ENCODE measurements at regions not wholly inside any gene's neighbourhood (a gene's known extent, or its start where the extent isn't known, plus 50 kb on each side); places are given as distances from the start of the nearest gene placed in this dataset.

DNA sequence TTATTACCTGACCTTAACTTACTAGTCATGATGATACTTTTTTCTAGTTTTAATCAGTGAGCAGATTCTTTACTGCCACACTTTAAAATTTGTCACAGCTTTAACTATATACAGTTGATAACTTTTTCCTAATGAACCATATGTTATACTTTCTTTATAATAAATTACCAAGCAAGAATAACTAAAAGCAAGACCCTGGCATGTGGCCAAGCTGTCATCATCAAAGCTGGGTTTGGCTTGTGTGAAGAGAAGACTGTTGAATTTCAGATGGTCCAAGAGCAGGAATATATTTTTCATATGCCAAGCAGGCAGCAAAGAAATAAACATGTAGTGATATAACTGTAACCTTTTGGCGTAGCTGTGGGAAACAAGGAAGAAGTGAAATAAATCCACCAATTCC is 93.5 kb downstream of the PUS7L start:
- H3K4me3 ChIP-seq (ENCODE audit: control insufficient read depth in 1 of 2, extremely low read depth in 1 of 2, low read length in 1 of 2): no peak overlapping the region
- DNase-seq (no peak), ATAC-seq (replicated peaks in 1 of 4) (no peak)
- H3K4me1 ChIP-seq (ENCODE audit: control insufficient read depth in 1 of 2, extremely low read depth in 1 of 2, insufficient read depth in 2 of 2, low read length in 2 of 2): no peaks in the 10 kb centered on the region
- no peaks in the 10 kb centered on the region for H3K27me3 ChIP-seq (replicated peaks in 1 of 2; ENCODE audit: control insufficient read depth in 2 of 2, extremely low read depth in 1 of 2, insufficient read depth in 2 of 2, low read length in 1 of 2)
- H3K36me3 Mint-ChIP-seq: no peaks in the 10 kb centered on the region
- peaks cover 7 to 13% of the 10 kb centered on the region in 2 donors for H3K27me3 Mint-ChIP-seq
- H3K36me3 ChIP-seq (ENCODE audit: control insufficient read depth in 2 of 2, extremely low read depth in 1 of 2, insufficient read depth in 1 of 2, low read length in 1 of 2): no peaks in the 10 kb centered on the region
- CTCF ChIA-PET: no interaction called here
- H3K9me3 ChIP-seq: no peaks in the 10 kb centered on the region
- POLR2A ChIA-PET: no interaction called here
- H3K9me3 Mint-ChIP-seq: no peaks in the 10 kb centered on the region
- WGBS (ENCODE audit: insufficient coverage): no CpG with 5 or more reads among the region's 1 CpG
- H3K27ac ChIP-seq (ENCODE audit: low read length): no peak overlapping the region
- no peak overlapping the region for H3K27ac Mint-ChIP-seq
- no peaks in the 10 kb centered on the region for H3K4me1 Mint-ChIP-seq
- H3K4me3 Mint-ChIP-seq: no peak overlapping the region

DNA sequence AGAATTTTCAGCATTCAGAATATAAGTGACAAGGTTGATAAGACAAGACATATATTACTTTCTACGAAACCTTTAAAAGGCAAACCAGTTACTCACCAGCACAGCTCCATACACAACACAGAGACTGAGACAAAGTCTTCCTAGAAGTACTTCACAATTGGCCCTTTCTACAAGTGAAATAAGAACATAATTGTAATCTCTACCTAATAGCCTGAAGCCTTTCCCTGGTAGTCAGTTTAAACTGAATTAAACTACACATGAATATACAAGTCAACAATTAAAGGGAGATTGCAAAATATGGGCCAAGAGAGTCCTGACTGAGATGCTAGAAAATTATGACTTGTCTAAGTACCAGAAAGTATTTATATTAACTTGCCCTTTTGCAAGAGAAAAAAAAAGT is 95.9 kb downstream of the PUS7L start:
- DNase-seq: no peak
- H3K36me3 Mint-ChIP-seq: no peaks in the 10 kb centered on the region
- no peak overlapping the region for H3K27ac Mint-ChIP-seq
- H3K4me3 Mint-ChIP-seq: no peak overlapping the region
- POLR2A ChIA-PET: no interaction called here
- Histone ChIP-seq H3K4me3 (ENCODE audit: control insufficient read depth in 1 of 2, extremely low read depth in 1 of 2, low read length in 1 of 2) (no peak overlapping the region), H3K4me1 (ENCODE audit: control insufficient read depth in 1 of 2, extremely low read depth in 1 of 2, insufficient read depth in 2 of 2, low read length in 2 of 2) (no peaks in the 10 kb centered on the region), H3K27me3 (replicated peaks in 1 of 2; ENCODE audit: control insufficient read depth in 2 of 2, extremely low read depth in 1 of 2, insufficient read depth in 2 of 2, low read length in 1 of 2) (no peaks in the 10 kb centered on the region), H3K27ac (ENCODE audit: low read length) (no peak overlapping the region), H3K9me3 (no peaks in the 10 kb centered on the region), H3K36me3 (ENCODE audit: control insufficient read depth in 2 of 2, extremely low read depth in 1 of 2, insufficient read depth in 1 of 2, low read length in 1 of 2) (no peaks in the 10 kb centered on the region)
- no peaks in the 10 kb centered on the region for H3K9me3 Mint-ChIP-seq
- H3K4me1 Mint-ChIP-seq: no peaks in the 10 kb centered on the region
- ATAC-seq (replicated peaks in 1 of 4): no peak
- H3K27me3 Mint-ChIP-seq: peaks cover 2 to 5% of the 10 kb centered on the region in 2 donors
- WGBS (ENCODE audit: insufficient coverage): no CpG with 5 or more reads among the region's 1 CpG
- CTCF ChIA-PET: no interaction called here

DNA sequence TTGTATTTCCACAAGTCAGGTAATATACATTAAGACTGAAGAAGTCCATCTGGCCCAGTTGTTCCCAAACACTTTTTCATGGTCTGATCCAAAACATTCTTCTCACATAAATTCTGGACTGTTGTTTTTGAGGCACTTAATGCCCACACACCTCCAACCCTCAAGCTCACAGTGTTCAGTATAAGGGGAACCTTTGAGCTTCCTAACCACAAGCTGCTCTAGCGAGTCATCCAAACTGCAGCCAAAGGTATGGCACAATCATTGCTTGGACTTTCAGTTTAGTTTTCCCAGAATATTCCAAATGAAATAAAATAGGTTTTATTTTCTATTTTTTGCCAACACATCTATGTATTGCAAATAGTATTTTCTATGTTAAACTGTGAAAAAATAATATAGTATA is 103.0 kb downstream of the PUS7L start:
- ATAC-seq (replicated peaks in 1 of 4) (no peak), DNase-seq (no peak)
- no peak overlapping the region for H3K4me3 Mint-ChIP-seq
- no peaks in the 10 kb centered on the region for H3K4me1 Mint-ChIP-seq
- Histone ChIP-seq H3K9me3 (no peaks in the 10 kb centered on the region), H3K27ac (ENCODE audit: low read length) (no peak overlapping the region), H3K27me3 (replicated peaks in 1 of 2; ENCODE audit: control insufficient read depth in 2 of 2, extremely low read depth in 1 of 2, insufficient read depth in 2 of 2, low read length in 1 of 2) (no peaks in the 10 kb centered on the region), H3K36me3 (ENCODE audit: control insufficient read depth in 2 of 2, extremely low read depth in 1 of 2, insufficient read depth in 1 of 2, low read length in 1 of 2) (no peaks in the 10 kb centered on the region), H3K4me3 (ENCODE audit: control insufficient read depth in 1 of 2, extremely low read depth in 1 of 2, low read length in 1 of 2) (no peak overlapping the region), H3K4me1 (ENCODE audit: control insufficient read depth in 1 of 2, extremely low read depth in 1 of 2, insufficient read depth in 2 of 2, low read length in 2 of 2) (no peaks in the 10 kb centered on the region)
- ChIA-PET CTCF (no interaction called here), POLR2A (no interaction called here)
- no CpG with 5 or more reads among the region's 1 CpG for WGBS (ENCODE audit: insufficient coverage)
- H3K36me3 Mint-ChIP-seq: no peaks in the 10 kb centered on the region
- peaks cover 2 to 10% of the 10 kb centered on the region in 2 donors for H3K27me3 Mint-ChIP-seq
- no peaks in the 10 kb centered on the region for H3K9me3 Mint-ChIP-seq
- no peak overlapping the region for H3K27ac Mint-ChIP-seq

DNA sequence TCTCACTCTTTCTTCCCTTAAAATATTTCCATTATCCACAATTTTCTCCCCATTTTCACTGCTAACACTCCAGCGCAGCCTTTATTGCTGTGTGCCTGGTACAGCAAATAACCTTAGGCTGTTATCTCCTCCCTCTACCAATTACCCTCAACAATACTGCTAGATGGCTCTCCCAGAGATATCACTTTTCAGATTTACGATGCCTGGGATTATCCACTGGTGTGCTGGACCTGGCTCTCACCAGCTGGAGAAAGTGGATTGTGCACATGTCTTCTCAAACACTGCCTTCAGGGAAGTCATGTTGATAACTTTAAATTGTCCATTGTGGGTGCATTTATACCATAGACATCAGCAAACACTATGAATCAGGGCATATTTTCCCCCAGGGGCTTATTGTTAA is 101.9 kb upstream of the ADAMTS20 start:
- H3K9me3 Mint-ChIP-seq: no peaks in the 10 kb centered on the region
- no peak for ATAC-seq (replicated peaks in 1 of 4)
- 80% methylated on average over 2 of the region's 2 CpGs for WGBS (ENCODE audit: insufficient coverage)

DNA sequence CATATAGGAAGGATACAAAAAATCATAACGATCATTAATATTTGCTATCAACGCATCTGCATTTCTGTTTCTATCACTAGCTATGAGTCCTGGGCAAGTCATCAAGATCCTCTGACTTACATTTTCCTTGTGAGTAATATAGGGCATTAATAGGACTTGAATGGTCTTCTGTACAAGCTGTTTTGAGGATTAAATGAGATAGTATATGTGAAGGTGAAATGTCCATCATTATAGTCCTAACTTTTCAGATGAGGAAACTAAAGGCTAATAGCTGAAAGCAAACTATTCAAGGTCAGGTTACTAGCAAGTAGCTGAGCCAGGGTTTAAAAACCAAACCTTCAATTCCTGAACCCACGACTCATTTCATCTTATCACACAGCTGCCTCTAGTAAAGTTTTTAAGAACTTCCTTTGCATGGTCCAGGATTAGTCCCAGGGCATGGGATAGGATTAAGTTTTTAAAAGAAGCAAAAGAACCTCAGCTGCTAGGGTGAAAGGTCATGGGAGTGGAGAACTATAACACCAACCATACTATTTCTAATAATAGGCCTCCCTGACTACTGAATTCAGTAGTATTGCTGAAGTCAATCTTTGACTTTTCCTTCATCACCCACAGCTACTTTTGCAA is 101.4 kb upstream of the ADAMTS20 start:
- Histone ChIP-seq H3K9me3 (no peaks in the 10 kb centered on the region), H3K4me3 (ENCODE audit: control insufficient read depth in 1 of 2, extremely low read depth in 1 of 2, low read length in 1 of 2) (no peak overlapping the region), H3K27ac (ENCODE audit: low read length) (no peak overlapping the region), H3K36me3 (ENCODE audit: control insufficient read depth in 2 of 2, extremely low read depth in 1 of 2, insufficient read depth in 1 of 2, low read length in 1 of 2) (no peaks in the 10 kb centered on the region), H3K27me3 (replicated peaks in 1 of 2; ENCODE audit: control insufficient read depth in 2 of 2, extremely low read depth in 1 of 2, insufficient read depth in 2 of 2, low read length in 1 of 2) (no peaks in the 10 kb centered on the region), H3K4me1 (ENCODE audit: control insufficient read depth in 1 of 2, extremely low read depth in 1 of 2, insufficient read depth in 2 of 2, low read length in 2 of 2) (no peaks in the 10 kb centered on the region)
- CTCF ChIA-PET: no interaction called here
- ATAC-seq (replicated peaks in 1 of 4) (no peak), DNase-seq (no peak)
- POLR2A ChIA-PET: no interaction called here
- Mint-ChIP-seq H3K4me3 (no peak overlapping the region), H3K27me3 (peaks cover 2 to 20% of the 10 kb centered on the region in 2 donors), H3K36me3 (no peaks in the 10 kb centered on the region), H3K27ac (no peak overlapping the region), H3K4me1 (no peaks in the 10 kb centered on the region), H3K9me3 (no peaks in the 10 kb centered on the region)
- no CpG with 5 or more reads among the region's 3 CpGs for WGBS (ENCODE audit: insufficient coverage)

More for the DNA sequence above, 101.9 kb upstream of the ADAMTS20 start:
- no peak overlapping the region for H3K27ac Mint-ChIP-seq
- no peaks in the 10 kb centered on the region for H3K36me3 ChIP-seq (ENCODE audit: control insufficient read depth in 2 of 2, extremely low read depth in 1 of 2, insufficient read depth in 1 of 2, low read length in 1 of 2)
- ChIA-PET POLR2A (no interaction called here), CTCF (no interaction called here)
- no peaks in the 10 kb centered on the region for H3K4me1 Mint-ChIP-seq
- H3K4me1 ChIP-seq (ENCODE audit: control insufficient read depth in 1 of 2, extremely low read depth in 1 of 2, insufficient read depth in 2 of 2, low read length in 2 of 2): no peaks in the 10 kb centered on the region
- H3K27ac ChIP-seq (ENCODE audit: low read length): no peak overlapping the region
- DNase-seq: no peak
- no peak overlapping the region for H3K4me3 ChIP-seq (ENCODE audit: control insufficient read depth in 1 of 2, extremely low read depth in 1 of 2, low read length in 1 of 2)
- no peaks in the 10 kb centered on the region for H3K9me3 ChIP-seq
- H3K4me3 Mint-ChIP-seq: no peak overlapping the region
- no peaks in the 10 kb centered on the region for H3K27me3 ChIP-seq (replicated peaks in 1 of 2; ENCODE audit: control insufficient read depth in 2 of 2, extremely low read depth in 1 of 2, insufficient read depth in 2 of 2, low read length in 1 of 2)
- peaks cover 2 to 17% of the 10 kb centered on the region in 2 donors for H3K27me3 Mint-ChIP-seq
- no peaks in the 10 kb centered on the region for H3K36me3 Mint-ChIP-seq

DNA sequence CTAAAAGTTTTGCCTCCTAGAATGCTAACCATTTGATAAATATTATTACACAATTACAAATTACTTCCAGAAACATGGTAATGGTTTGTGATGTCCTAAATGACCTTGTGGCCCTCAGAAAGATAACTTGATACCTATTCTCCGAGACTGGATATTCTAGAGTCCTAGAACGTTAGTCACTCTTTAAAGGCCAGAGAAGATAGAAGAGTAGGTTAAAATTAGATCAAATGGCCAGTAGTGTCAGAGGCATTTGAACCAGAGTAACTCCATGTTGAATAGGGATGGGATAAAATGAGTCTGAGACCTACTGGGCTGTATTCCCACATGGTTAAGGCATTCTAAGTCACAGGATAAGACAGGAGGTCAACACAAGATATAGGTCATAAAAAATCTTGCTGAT is 96.6 kb upstream of the ADAMTS20 start:
- no peak overlapping the region for H3K27ac ChIP-seq (ENCODE audit: low read length)
- WGBS (ENCODE audit: insufficient coverage): 70% methylated on average over 2 of the region's 2 CpGs
- no peaks in the 10 kb centered on the region for H3K27me3 ChIP-seq (replicated peaks in 1 of 2; ENCODE audit: control insufficient read depth in 2 of 2, extremely low read depth in 1 of 2, insufficient read depth in 2 of 2, low read length in 1 of 2)
- Mint-ChIP-seq H3K4me1 (no peaks in the 10 kb centered on the region), H3K27me3 (peaks cover 2 to 29% of the 10 kb centered on the region in 2 donors), H3K27ac (no peak overlapping the region), H3K36me3 (no peaks in the 10 kb centered on the region), H3K9me3 (no peaks in the 10 kb centered on the region), H3K4me3 (no peak overlapping the region)
- H3K4me3 ChIP-seq (ENCODE audit: control insufficient read depth in 1 of 2, extremely low read depth in 1 of 2, low read length in 1 of 2): no peak overlapping the region
- ATAC-seq (replicated peaks in 1 of 4) (no peak), DNase-seq (no peak)
- no peaks in the 10 kb centered on the region for H3K4me1 ChIP-seq (ENCODE audit: control insufficient read depth in 1 of 2, extremely low read depth in 1 of 2, insufficient read depth in 2 of 2, low read length in 2 of 2)
- POLR2A ChIA-PET: no interaction called here
- H3K9me3 ChIP-seq: no peaks in the 10 kb centered on the region
- CTCF ChIA-PET: interaction anchor here in 1 of 2 donors (1.4 kb wide), 1 partner anchor 10 kb away, joined by 4 read pairs; no protein-coding TSS in a partner anchor
- no peaks in the 10 kb centered on the region for H3K36me3 ChIP-seq (ENCODE audit: control insufficient read depth in 2 of 2, extremely low read depth in 1 of 2, insufficient read depth in 1 of 2, low read length in 1 of 2)

DNA sequence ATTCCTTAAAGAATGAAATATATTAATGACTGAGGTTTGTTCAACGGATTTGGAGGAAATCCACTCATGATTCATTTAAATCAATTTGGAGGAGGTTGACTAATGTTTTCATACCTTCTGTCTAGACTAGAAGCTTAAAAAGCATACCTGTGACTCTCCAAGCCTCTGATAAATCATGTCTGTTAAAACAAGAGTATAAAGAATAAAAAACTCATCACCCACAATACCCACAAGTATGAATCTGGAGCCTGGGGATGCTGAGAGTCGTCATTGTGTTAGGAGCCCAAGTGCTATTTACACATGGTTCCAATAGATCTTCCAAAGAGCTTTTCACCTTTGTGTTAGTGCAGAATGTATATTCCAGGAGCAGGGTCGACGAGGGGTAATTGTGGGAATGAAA is 86.8 kb upstream of the ADAMTS20 start:
- H3K9me3 ChIP-seq: no peaks in the 10 kb centered on the region
- DNase-seq (no peak), ATAC-seq (replicated peaks in 1 of 4) (no peak)
- no peaks in the 10 kb centered on the region for H3K36me3 ChIP-seq (ENCODE audit: control insufficient read depth in 2 of 2, extremely low read depth in 1 of 2, insufficient read depth in 1 of 2, low read length in 1 of 2)
- no peaks in the 10 kb centered on the region for H3K4me1 ChIP-seq (ENCODE audit: control insufficient read depth in 1 of 2, extremely low read depth in 1 of 2, insufficient read depth in 2 of 2, low read length in 2 of 2)
- H3K4me3 Mint-ChIP-seq: no peak overlapping the region
- no peaks in the 10 kb centered on the region for H3K36me3 Mint-ChIP-seq
- no peak overlapping the region for H3K27ac ChIP-seq (ENCODE audit: low read length)
- H3K27me3 Mint-ChIP-seq: peaks cover 11 to 20% of the 10 kb centered on the region in 2 donors
- no peak overlapping the region for H3K27ac Mint-ChIP-seq
- no peak overlapping the region for H3K4me3 ChIP-seq (ENCODE audit: control insufficient read depth in 1 of 2, extremely low read depth in 1 of 2, low read length in 1 of 2)
- ChIA-PET CTCF (no interaction called here), POLR2A (no interaction called here)
- no peaks in the 10 kb centered on the region for H3K4me1 Mint-ChIP-seq
- no peaks in the 10 kb centered on the region for H3K9me3 Mint-ChIP-seq
- no peaks in the 10 kb centered on the region for H3K27me3 ChIP-seq (replicated peaks in 1 of 2; ENCODE audit: control insufficient read depth in 2 of 2, extremely low read depth in 1 of 2, insufficient read depth in 2 of 2, low read length in 1 of 2)
- no CpG with 5 or more reads among the region's 4 CpGs for whole genome bisulfite sequencing (ENCODE audit: insufficient coverage)

Data from T-cell (primary cell).